ENCODE measurements at regions not wholly inside any gene's neighbourhood (a gene's known extent, or its start where the extent isn't known, plus 50 kb on each side); places are given as distances from the start of the nearest gene placed in this dataset.

- DNase-seq, result no peak
Observed at GRCh38 chr7:16084875-16085274, 336.5 kb downstream of the CRPPA start.

DNA sequence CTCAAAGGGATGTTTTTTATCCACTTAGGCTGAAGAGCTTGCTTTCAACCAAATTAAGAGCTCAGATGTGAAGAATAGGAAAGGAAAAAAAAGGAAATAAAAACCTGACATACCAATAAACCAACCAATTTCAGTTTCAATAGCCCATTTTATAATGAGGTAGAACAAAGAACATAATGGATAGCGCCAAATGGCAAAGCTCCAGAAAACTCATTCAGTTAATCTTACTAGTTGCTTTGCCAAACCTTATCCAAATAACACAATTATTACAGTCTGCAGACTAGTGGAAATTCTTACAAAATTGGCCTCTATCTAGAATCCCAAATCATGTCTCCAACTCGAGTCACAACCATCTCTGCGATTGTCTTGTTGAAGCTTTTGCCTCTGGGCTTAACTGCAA lies 337.0 kb downstream of the CRPPA start:
- DNase-seq, result no peak

GRCh38 chr7:16083931-16084330 lies 337.4 kb downstream of the CRPPA start:
- DNase-seq, result no peak

GRCh38 chr7:16080131-16080530 lies 341.2 kb downstream of the CRPPA start:
- DNase-seq, result no peak

DNA sequence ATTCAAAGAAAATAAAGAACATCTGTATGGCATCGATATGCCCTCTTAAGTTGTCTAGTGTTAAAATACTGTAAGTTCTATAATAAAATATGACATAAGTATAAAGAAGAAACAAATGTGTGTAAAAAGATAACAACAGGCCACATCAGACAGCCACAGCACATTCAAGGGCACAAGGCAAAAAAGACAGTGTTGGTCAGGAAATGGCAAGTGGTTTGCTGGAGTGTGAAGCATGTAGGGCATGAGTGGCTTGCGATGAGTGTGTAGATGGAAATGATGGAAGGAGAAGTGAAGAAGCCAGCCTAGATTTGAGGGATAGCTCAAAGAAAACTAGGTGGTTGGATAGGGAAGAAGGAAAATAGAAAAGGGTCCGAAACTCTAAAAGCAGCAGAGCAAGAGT lies 341.6 kb downstream of the CRPPA start:
- no peak for DNase-seq

GRCh38 chr7:16078076-16078952 lies 343.0 kb downstream of the CRPPA start:
- DNase-seq, result no peak

DNA sequence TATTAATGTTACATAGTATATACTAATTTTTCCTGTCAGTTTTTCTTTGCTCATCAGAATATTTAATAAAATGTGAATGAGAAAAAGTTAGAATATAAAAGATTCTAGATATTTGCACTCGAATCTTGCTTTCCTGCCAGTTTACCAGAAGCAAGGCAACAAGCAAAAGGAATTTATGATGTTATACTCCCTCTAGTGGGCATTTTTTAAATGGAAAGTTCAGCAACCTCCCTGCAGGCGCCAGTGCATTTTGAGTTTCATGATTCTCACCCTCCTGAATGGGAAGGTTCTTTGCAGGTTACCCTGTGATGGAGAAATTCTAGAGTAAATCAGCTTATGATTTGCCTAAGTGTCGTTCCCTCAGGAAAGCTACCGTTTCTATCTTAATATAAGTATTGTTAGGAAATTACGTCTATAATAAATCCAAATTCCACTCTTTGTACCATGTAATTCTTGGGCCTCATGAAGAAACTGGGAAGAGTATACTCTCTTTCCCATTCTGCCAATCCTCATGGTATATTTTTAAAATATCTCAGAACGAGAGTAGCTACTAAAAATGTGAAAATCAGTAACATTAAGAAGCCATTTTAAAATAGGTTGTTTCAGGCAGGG lies 350.0 kb downstream of the CRPPA start:
- DNase-seq, result no peak

DNA sequence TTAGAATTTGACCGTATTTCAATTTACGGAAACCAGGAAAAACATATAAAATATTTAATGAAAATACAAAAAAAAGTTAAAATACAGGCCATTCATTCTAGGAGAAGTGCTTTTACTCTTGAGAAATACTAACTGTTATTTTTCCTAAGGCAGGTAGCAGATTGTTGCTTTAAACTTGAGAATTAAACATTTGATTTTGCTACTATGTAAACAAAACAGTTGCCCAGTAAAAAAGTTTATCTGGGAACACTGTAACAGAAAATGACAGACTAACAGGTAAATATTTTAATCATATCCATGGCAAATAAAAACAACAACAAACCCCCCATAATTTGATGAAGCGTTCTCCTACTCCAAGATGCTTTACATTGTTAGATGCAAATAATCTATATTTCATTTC lies 350.5 kb downstream of the CRPPA start:
- DNase-seq, result no peak

DNA sequence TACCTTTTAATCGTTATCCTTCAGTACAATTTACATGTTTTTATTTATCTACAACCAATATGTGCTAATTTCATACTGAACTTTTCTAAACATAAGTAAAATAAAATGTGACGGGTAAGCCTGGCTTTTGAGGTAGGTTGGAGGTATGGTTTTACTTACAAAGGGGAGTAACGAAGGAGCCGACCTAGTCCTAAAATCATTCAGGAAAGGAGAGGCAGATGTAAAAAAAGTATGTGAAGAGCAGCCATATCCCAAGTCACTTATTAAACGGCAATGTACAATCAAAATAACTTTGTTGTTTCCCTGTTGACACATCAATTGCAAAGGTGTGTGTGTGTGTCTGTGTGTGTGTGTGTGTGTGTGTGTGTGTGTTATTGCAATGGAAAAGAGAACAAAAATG lies 351.3 kb downstream of the CRPPA start:
- DNase-seq, result no peak

DNA sequence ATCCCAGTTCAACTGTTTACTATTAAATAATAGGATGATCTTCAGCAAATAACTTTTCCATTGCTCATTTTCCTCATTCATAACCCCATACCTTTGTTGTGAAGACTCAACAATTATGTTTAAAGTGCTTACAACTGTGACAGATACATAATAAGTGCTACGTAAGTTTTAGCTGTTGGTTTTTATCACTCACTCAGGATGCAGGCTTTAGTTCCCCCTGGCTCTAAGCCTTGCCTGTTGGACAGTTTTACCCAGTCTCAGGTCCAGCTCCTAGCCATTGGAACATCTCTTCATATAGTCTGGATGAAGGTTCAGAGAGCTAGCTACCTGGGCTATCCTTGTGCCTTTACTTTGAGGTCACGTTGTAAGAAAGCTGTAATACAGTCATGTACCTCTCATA lies 353.2 kb downstream of the CRPPA start:
- no peak for DNase-seq

DNA sequence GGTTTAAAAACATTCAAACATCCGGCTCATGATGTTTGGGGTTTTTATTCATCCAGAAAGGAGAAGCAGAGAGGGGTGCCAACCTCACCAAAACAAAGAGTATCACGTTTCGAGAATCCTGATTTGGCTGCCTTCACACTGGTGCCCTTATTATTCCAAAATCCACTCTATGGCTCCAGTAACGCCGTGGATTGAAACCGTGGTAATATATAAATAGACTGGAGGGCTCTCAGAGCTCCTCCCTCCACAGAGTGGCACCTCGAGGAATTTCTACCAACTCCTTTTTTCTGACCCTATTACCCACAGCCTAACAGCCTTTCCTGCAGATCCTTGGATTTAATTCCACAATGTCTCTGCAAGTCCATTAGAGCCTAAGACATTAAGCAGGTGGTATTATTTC lies 353.6 kb downstream of the CRPPA start:
- DNase-seq, result peak; percentile 47

GRCh38 chr7:16066805-16067459 lies 354.4 kb downstream of the CRPPA start:
- no peak for DNase-seq

GRCh38 chr7:16065939-16066338 lies 355.4 kb downstream of the CRPPA start:
- DNase-seq, result no peak

DNA sequence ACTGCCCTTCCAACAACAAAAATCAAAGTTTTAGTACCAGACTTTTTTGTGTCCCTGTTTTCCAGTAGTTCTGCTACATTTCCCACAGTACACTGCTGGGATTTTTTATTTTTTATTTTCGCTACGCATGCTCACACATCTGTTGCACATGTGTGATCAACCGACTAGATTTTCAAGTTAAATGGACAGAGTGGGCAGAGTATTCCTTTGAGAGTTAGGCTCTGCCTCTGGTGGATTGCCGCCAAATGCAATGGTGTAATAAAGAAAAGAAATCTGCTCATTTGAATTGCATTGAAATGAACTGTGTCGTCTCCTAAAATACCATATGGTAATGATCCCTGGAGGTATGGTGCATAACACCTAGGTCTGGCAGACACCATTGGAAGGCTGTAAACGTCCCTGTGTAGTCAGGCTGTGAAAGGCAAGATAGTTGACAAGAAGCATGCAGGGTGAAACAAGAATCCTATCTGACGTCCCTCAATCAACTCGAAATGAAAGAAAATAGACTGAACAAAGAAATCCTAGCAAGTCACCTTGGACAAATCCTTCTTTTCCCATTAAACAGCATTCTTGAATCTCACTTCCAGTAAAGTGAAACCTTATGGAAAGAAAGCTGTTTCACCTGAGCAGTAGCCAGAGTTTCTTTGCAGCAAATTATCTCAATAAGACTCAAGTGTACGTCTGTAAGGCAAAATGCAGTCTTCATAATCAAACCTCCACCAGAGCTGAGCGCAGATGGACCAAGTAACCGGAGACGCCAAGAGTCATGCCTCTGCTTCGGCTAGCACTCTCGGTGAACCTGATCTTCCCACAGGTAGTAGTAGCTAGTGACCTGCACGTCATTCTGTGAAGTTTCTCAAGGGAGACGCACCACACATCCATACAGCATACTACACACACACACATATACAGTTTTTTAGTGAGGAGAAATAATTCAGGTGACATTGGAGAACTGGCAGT lies 357.3 kb downstream of the CRPPA start:
- DNase-seq, result peak; percentile 63

DNA sequence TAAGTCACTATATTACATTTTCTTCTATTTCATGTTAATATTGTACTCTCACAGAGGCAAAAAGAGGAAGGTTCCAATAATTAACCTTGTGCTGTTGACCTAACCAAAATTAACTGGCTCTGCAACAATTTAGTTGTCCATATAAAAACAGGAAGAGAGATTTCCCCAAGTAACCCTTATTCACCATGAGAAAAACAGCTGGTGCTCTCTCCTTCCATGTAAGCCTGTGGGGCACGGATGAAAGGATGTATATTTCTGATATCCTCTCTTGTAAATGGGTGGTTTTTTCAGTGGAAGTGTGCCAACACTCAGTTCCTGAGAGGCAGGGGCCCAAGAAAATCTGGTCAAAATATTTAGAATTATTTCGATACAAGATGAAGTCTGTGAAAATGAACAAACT lies 358.1 kb downstream of the CRPPA start:
- DNase-seq, result no peak

- no peak for DNase-seq
Observed at GRCh38 chr7:16062269-16062668, 359.1 kb downstream of the CRPPA start.

DNA sequence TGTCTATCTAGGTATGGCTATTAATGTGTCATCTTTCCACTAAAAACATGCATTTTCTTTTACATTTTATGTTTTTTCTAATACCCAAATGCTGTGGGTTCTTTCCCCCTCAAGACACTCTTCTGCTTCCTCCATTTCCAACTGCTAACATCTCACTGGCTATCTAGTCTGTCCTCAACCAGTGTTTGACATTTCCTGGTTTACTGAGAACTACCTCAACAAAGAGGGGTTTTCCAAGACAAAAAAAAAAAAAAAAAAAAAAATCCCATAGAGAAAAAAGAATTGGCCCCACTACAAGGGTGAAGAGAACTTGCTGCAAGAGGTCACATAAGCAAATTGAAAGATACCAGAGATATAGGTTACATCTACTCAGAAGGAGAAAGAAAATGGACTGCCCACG lies 359.7 kb downstream of the CRPPA start:
- DNase-seq, result no peak

- no peak for DNase-seq
Observed at GRCh38 chr7:16061011-16061410, 360.3 kb downstream of the CRPPA start.

GRCh38 chr7:16060502-16060901 lies 360.8 kb downstream of the CRPPA start:
- DNase-seq, result no peak

GRCh38 chr7:16055263-16055976 lies 365.9 kb downstream of the CRPPA start:
- no peak for DNase-seq

- DNase-seq, result no peak
Observed at GRCh38 chr7:16051561-16052255, 365.2 kb upstream of the MEOX2 start.

DNA sequence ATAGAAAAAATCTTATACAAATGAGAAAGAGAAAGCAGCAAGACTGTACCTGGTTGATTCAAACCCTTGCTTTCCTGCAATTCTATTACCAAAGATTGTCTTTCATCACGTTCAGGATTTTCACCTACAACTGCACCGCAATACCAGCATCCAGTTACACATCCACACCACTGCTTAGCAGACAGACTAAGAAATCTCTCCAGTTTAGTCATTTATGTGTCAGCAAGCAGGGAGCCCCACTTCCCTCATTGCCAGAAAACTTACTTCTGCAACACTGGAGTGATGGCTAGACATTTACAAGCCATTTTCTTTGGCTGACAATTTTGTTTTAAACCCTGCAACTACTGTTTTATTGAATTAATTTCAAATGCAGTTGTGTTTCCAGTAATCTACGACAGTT lies 359.6 kb upstream of the MEOX2 start:
- DNase-seq, result no peak

Measured in left hindlimb (tissue), 1 donor.